ENCODE measurements at regions not wholly inside any gene's neighbourhood (a gene's known extent, or its start where the extent isn't known, plus 50 kb on each side); places are given as distances from the start of the nearest gene placed in this dataset.

DNA sequence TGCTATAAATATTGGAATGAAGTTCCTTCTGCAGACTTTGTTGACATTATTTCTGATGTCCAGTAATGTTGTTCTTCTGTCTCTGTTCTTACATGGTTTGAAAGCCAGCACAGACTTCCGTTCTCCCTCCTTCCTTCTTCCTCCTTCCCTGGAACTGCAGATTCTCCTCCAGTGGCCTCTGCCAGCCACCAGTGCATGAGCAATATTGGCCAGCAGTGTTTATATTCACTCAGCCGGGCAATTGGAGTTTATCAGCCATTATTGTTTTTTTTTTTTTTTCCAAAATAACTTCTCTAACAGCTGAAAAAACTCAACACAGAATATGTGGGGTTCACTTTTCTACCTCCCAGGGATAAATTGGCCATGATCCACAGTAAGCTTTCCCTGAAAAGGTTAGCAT, 86.8 kb downstream of the ADCYAP1 start:
- TF ChIP-seq, protein P1, sequence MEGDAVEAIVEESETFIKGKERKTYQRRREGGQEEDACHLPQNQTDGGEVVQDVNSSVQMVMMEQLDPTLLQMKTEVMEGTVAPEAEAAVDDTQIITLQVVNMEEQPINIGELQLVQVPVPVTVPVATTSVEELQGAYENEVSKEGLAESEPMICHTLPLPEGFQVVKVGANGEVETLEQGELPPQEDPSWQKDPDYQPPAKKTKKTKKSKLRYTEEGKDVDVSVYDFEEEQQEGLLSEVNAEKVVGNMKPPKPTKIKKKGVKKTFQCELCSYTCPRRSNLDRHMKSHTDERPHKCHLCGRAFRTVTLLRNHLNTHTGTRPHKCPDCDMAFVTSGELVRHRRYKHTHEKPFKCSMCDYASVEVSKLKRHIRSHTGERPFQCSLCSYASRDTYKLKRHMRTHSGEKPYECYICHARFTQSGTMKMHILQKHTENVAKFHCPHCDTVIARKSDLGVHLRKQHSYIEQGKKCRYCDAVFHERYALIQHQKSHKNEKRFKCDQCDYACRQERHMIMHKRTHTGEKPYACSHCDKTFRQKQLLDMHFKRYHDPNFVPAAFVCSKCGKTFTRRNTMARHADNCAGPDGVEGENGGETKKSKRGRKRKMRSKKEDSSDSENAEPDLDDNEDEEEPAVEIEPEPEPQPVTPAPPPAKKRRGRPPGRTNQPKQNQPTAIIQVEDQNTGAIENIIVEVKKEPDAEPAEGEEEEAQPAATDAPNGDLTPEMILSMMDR (IDR thresholded peaks at IDR 0.05): no peak
- no peak for TF ChIP-seq POLR2A (IDR thresholded peaks at IDR 0.05)

All from right lobe of liver (tissue), 4 donors.